Umbilical cord (tissue), 1 donor: ENCODE measurements at regions not wholly inside any gene's neighbourhood (a gene's known extent, or its start where the extent isn't known, plus 50 kb on each side); places are given as distances from the start of the nearest gene placed in this dataset.
A peak's percentile ranks its signal among the peaks of the same experiment; 100 is the strongest.
"Not testable (repeated sequence)": the region's sequence is repeated elsewhere in the genome, so short reads cannot be mapped to it uniquely, and the experiment has no call there.

Experiments
- DNase-seq: peaks from one replicate; pipeline ENCODE4 v3.0.0-alpha.2; 2015; ENCODE audit warnings: low spot score

DNA sequence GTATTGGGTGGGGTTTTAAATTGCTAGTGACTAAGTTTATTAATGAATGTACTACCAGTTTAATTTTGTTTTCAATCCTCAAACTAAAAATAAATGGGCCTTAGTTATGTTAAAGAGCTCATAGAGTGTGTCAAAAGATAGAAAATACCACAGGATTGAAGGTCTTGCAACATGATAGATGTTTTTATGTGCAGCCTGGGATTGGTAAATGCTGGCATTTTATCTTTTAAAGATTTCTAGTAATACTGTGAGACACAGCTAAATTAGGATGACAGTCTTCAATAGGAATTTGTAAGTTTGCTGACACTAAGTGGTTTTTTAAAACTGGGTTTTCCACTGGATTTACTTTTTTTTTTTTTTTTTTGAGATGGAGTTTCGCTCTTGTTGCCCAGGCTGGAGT, 122.3 kb downstream of the HAUS1 start:
- DNase-seq: peak; percentile 46

GRCh38 chr18:46229641-46230040, 125.5 kb downstream of the HAUS1 start:
- DNase-seq: not testable (repeated sequence)

DNA sequence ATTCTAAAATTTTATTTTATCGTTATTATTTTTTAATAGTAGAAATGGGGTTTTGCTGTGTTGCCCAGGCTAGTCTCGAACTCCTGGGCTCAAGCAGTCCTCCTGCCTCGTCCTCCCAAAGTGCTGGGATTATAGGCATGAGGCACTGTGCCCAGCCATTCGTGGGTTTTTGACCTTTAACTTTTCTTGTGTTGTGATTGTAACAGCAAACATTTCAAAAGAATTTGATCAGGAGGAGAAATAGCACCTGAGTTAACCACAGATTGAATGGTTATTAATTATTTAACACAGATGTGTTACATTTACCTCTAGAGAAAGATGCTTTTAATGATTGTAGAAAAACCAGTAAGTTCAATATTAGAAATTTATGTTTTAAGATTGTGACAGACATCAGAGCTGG, 132.0 kb downstream of the HAUS1 start:
- no peak for DNase-seq

GRCh38 chr18:46237891-46238290, 133.7 kb downstream of the HAUS1 start:
- DNase-seq: no peak

GRCh38 chr18:46239549-46239948, 135.4 kb downstream of the HAUS1 start:
- no peak for DNase-seq

DNA sequence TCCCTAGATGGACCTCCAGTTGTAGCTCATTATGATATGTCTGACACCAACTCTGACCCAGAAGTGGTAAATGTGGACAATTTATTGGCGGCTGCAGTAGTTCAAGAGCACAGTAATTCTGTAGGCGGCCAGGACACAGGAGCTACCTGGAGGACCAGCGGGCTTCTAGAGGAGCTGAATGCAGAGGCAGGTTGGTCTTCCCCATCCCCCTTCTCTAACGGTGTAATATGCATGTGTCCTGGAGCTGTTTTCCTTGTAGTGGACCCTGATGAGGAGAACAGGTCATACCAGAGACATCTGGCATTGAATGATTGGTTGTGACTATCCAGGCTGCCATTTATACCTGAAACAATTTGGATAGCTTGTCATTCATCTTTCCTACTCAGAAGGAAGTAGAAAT, 135.8 kb downstream of the HAUS1 start:
- DNase-seq: no peak

- DNase-seq: not testable (repeated sequence)
These were observed 137.2 kb downstream of the HAUS1 start for GRCh38 chr18:46241393-46241792.

DNA sequence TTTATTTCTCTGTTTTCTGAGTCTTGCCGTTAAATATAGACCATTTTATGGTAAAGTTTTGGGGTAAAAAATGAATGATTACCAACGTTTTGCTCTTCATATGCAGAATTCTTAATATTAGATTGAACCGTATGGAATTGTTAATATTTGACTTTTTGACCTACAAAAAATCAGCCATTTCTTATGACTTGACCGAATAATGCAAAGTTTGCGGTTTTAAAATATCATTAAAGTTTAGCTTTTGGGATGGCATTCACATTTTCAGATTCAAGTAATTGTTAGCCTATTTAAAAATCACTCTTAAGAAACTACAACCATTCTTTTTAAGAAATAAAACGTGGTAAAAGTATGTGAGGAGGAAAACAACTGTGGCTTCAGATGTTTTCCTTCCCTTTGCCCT, 138.0 kb downstream of the HAUS1 start:
- DNase-seq: no peak

DNA sequence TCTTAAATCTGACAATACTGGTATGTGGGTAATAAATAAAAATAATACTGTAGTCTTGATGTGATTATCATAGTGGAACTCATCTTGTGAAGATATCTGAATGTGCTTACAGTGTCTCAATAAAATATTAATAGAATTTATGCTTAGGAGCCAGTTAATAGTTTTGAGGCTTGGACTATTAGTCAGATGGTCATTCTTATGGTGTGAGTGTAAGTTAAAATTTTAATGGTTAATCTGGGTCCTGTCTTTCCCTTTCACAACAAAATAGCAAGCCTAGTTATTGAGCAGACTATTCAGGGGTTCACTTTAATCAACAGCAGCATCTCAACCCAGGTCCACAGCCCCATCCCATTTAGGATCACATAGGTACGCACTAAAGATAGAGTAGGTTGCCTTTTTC, 138.9 kb downstream of the HAUS1 start:
- DNase-seq: no peak

GRCh38 chr18:46243673-46244072, 139.5 kb downstream of the HAUS1 start:
- DNase-seq: no peak

- DNase-seq: no peak
These were observed 141.9 kb downstream of the HAUS1 start for GRCh38 chr18:46246101-46246500.

DNA sequence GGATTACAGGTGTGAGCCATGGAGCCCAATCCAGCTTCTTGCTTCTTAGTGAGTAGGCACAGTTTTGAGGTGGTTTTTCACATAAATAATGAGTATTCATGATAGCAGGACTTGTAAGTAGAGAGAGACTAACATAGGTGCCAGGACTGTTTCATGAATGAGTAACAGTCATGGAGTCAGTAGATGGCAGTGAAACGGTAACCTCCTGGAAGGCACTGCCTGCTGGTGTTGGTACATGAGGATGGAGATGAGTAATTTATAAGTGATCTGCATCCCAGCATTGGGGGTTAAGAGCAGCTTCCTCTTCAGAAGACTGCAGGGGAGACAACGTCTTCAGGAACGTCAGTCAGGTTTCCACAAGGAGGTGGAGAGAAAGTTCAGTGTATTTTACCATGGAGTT, 143.8 kb downstream of the HAUS1 start:
- DNase-seq: no peak

DNA sequence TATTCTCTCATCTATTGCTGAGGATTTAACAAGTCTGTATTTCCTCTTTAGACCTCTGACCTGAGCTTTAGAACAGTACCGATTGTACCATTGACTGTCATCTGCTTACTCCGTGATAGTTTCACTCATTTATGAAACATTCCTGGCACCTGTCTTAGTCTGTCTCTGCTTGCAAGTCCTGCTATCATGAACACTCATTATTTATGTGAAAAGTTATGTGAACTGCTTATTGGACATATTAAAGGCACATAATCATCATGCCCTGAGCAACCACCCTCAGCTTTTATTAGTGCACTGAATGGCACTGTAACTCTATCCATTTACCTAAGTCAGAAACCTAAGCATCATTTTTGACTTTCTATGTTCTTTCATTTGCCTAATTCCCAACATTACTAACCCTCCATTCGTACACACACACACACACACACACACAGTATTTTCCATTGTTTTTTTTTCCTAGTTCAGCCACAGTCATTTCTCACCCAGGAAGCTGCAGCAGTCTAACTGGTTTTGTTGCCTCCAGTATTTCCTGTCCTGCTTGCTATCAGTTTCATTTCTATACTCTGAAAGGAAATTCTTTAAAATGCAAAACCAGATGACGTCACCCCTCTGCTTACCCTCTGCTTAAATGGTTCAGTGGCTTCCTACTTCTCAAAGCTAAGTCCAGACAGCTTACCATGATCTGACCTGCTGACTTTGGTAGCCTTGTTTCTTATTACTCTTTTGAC, 146.1 kb downstream of the HAUS1 start:
- DNase-seq: peak; percentile 91

DNA sequence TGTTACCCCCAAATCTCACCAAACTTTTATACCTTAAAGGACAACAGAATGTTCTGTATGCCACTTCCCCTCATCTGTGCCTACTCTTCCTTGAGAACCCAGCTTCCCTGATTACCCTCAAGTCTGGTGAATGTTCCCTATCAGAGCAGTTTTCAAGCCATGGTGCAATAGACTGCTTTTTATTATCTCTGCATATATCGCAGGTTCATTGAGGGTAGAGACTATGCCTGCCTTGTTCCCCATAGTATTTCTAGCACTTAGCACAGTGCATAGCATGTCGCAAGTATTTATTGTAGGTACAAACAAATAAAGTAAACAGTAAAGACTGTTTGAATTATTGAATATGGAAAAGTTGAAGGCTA, 146.6 kb downstream of the HAUS1 start:
- no peak for DNase-seq

- no peak for DNase-seq
These were observed 148.6 kb downstream of the HAUS1 start for GRCh38 chr18:46252759-46253158.

DNA sequence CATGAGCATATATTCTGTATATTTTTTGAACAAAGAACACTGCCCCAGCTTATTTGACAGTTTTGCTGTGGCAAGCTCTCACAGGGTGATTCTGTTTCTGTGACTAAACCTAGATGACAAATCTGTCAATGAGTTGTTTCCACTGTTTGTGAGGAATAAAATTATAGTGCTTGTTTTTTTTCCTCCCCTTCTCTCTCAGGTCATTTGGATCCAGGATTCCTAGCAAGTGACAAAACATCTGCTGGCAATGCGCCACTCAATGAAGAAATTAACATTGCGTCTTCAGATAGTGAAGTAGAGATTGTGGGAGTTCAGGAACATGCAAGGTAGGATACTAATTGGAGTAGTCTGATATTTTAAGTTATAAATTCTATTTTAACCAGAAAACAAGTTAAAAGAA, 149.3 kb downstream of the HAUS1 start:
- DNase-seq: no peak

DNA sequence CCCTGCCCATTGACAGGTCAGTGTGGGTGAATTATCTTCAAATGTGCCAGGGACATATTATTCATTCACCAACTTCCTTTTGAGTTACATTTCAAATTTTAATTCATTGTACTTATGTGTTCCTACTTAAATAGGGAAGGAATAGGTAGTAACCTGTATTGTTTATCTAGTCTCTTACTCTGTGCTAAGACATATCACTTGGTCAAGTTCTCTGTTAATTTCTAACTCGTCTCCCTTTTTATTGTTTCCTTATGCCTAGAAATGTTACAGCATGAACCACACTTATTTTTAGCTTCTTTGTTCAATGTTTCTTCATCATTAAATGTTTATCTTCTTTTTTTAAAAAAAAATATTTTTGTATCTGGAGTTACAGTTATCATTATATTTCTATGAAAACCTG, 151.9 kb downstream of the HAUS1 start:
- DNase-seq: no peak

DNA sequence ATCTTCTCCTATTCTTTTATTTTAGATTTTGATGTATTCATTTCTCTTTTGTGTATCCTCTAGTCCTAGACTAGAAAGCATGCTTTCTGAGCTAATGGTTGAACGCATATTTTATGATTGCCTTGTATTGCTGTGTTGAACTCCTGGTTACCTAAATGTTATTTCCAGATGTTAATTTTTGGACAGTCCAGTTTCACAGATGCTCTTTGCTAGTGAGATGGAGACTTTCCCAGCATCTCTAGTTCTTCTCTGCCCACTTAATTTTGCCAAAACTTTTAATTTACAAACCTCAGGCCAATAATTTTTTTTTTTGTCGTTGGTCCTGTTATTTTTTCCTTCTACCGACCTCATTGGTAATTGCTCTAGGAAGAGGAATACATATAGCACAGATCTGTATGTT, 153.2 kb downstream of the HAUS1 start:
- no peak for DNase-seq

DNA sequence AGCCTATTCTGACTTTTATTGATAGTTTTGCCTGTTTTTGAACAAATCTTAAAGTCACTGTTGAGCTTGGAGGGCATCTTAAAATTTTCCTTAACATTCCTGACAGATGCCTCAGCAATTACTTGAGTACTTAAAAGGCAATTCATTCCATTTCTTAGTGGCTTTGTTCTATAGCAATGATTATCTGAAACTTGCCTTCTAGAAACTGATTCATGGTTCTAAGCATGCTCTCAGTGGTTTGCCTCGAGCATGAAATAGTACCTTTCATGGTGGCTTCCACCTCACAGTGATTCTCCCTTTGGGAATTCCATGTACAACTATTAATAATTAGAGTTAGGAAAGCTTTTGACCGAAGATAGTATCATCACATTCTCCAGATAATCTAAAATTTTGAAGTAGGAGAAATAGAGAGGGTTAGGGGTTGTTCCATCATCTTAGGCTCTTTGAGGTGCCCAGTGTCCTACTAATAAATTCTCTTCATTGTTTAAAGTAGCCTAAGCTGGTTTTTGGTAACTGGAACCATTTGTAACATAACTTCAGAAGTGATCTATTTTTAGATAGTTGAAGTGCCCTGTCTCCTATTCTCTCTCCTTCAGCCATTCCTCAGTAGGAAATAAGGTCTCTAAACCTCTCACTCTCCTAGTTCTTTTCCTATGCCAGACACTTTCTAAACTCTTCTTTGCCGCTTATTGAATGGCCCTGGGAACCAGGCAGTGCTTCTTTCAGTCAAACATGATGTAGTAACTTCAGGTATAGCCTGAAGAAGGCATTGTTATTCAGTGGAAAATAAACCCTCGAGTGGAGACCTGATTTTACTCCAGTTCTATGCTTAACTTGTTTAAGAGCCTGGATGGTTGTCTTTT, 156.1 kb downstream of the HAUS1 start:
- DNase-seq: no peak

DNA sequence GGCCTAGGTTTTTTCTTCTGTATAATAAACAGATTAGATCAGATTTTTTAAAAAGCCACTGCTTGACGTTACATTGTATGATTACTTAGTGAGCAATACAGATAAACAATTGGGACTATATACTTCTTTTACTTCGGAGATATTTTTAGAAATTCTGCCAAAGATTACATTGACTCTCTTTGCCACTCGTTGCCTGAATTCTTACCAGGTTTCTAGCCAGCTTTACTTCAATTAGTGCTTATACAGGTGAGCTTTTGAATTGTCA, 156.6 kb downstream of the HAUS1 start:
- no peak for DNase-seq

DNA sequence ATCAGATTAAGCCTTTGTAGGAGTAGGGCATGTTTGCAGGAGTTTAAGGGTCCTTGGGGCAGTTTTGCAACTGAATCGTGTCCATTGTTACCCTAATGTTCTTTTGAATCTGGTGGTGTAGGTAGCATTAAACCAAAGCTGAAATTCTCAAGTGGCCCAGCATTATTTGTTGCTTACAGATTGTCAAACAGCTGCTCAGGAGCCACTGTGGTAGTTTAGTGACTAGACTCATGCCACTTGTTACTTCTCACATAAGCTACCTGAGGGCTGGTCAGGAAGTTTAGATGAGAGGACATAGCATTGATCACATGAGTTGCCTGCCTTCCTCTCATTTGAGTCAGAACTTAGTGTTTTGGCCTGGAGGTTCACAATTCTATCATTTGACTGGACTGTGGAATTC, 157.6 kb downstream of the HAUS1 start:
- DNase-seq: no peak

- no peak for DNase-seq
These were observed 158.7 kb downstream of the HAUS1 start for GRCh38 chr18:46262856-46263255.

DNA sequence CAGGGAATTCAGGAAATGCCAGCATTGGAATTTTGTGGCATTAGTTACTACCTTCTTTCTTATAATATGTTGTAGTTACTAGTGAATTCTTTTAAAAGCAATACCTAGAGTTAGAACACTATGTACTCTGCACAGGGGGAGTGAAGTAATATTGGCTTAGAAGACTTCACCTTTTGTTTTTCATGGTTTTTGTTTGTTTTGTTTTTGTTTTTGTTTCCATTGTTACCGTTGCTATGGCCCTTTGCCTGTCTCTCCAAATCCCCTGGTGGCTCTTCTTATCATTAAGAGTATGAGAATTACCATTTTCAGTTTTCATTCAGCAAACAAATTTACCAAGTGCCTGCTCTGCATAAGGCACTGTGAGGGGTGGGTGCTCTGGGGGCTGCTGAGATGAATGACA, 160.1 kb downstream of the HAUS1 start:
- no peak for DNase-seq
